HG03280 (cell line): ENCODE measurements at regions not wholly inside any gene's neighbourhood (a gene's known extent, or its start where the extent isn't known, plus 50 kb on each side); places are given as distances from the start of the nearest gene placed in this dataset.

Source experiments
- ATAC-seq: cut with Tn5 transposase; IDR thresholded peaks from one replicate; pipeline ENCODE4 v1.9.1; 2021; ENCODE audit warnings: mild to moderate bottlenecking, moderate library complexity; ENCODE audit not compliant: unreplicated experiment

DNA sequence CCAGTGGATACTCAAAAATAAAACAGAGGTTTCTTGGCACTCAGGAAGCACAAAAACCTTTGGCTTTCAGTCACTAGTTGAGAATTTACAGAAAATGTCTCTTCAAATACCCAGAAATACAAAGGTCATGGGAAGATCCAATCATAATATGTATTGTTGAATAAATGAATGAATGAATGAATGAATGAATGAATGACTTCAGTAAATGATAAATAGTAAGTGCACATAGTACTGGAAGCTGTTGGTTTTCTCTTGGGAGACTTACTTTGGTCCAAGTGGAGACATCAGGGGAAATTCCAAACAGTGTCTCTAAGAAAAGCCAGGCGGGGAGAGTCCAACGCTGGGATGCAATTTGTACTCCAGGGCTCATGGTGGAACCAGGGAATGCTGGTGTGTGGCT is 261.3 kb upstream of the KLHL29 start:
- ATAC-seq = no peak

DNA sequence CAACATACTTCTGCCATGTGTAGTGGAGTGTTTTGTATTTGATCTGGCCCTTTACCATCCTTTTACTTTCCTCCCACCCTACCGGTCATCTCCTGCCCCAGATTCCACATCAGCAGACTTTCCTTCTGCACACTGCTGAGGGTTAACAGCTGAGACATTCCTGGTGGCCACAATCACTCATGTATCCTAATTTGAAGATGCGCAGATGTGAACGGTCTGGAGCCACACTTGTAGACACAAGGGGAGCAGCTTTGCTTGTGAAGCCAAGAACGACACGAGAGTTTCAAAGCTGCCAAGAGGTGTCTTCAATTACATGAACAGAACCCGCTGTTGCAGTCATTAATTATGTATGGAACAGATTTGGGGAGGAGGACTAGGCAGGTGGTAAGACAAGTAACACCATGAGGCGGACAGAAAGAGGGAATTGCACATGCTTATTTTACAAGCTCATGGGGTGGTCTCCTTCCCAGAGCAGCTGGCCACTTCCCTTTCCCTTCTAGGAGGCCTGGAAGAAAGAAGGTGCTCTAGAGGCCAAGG is 260.7 kb upstream of the KLHL29 start:
- ATAC-seq = no peak

GRCh38 chr2:23127465-23127864 is 257.5 kb upstream of the KLHL29 start:
- ATAC-seq = no peak

- no peak for ATAC-seq
Measured at GRCh38 chr2:23128684-23129292, 256.2 kb upstream of the KLHL29 start.

DNA sequence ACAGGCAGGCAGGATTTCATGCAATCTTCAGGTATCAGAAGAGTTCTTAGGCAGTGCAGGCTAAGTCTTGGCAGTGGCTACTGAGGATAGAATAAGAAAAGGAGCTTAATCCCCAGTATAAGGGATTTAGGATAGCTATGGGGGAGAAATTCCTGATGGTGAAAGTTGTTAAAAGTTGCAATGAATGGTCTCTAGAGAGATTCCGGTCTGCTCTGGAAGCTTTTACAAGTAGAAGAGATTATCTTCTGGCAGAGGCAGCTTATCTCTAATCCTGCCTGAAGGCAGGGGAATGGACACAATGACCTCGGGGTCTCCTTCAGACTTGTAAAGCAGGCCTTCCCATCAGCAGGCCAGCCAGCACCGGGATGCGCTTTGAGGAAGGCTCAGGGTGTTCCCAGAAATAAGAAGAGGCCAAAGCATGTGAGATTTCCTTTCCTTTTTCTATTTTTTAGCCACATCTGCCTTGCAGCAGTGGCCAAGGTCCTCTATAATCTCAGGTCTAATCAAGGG is 253.9 kb upstream of the KLHL29 start:
- ATAC-seq = no peak

DNA sequence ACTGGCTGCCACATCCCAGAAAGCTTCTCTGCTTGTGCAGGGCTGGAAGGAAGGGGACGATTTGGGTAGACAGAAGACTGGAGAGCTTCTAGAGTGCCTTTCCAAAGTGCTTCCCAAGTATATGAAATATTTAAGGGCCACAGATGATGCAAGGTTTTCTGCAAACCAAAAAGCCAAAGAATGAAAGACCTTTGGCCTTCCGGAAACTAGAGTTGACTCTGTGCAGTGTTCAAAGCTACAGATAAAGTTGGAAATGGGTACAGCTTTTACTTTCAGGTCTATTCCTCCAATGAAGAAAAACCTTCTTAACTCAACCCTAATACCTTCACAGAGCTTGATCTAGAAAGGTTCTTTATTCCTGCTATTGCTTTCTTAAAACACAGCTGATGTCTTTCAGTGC is 253.0 kb upstream of the KLHL29 start:
- no peak for ATAC-seq

DNA sequence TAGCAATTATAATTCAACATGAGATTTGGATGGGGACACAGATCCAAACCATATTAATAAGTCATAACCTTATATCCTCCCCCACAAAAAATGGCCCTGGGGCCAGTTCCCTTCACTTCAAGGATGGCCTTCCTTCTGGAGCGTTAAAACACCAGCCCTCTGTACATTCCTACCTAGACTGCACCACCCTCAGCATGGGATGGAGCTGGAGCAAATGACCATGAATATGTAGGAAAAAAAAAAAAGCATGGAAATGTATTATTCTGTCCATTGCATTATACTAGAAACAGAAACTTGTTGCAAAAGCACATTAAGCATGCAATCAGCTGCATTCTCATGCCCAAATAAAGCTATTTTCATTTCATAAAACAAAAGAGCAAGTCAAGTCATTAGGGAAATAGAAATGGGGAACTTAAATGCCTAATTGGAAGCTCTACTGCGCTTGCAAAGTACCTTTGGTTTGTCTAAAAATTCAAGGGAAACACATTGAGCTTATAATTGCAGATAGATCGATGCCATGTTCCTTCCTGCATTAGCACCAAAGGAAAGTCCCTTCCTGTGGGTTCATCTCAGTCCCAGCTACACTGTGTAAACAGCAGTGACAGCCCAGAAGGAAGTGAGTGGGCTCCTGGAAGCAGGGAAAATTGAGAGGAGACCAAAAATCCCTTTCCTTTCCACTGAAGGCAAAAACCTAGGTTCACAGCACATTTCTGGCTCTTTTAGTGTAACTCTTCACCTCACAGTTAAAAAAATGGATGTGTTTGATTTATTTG is 252.0 kb upstream of the KLHL29 start:
- ATAC-seq = no peak

DNA sequence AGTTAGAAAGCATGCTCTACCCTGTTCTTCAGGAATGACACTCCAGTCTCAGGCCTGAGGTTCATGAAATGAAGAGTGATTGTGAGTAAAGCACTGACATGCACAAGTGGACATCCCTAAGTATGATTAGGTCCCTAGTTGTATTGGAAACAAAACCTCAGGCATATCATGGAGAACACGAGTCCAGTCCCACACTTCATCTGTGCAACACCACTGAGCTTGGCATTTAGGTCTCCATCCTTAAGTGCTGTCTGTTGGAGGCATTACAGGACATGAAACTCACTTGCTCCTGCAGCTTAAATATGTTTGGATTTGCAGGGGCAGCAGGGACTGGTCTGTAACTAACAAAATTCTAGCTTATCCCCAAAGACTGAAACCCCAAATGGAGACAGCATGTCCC is 250.3 kb upstream of the KLHL29 start:
- ATAC-seq = no peak

DNA sequence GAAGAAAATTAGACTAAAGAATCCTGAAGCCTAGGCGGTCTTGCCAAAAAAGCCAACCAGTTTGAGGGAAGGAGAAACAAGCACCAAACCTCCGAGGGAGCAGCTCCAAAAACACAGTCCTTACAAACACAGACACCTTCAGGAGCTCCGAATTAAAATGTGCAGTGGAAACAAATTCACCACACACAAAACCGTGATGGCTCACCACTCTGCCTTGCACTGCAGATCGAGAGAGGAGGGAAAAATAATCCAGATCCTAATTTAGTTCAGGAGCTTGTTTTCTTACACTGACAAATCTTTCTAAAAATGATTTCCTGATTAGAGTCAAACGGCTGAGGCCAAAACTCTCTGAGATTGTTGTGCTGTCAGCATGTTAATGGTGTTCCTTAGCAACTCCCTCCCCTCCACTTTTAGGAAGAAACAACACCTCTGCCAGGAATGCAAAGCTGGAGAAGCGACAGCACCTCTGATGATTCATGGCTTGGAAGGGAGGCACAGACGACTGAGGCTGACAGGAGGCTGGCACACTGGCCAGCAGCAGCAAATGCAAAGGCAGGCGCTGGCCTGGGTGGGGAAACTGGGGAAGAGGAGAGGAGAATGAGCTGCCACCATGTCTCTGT is 249.4 kb upstream of the KLHL29 start:
- ATAC-seq = no peak

DNA sequence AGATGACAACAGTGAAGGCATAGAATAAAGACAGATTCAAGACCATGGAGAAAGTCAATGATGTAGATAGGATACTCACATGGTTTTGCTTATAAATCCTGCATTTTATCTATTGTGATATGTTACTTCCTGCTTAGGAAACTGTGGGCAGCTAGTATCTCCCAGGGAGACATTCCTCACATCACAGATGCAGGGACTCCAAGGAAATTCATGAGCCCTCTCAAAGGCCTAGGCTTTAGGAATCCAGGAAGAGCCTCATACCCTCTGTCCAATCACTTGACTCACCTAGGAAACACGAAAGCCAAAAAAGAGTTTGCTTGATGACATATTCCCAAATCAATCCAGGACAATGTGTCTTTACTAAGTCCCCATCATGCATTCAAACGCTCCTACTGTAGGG is 247.8 kb upstream of the KLHL29 start:
- no peak for ATAC-seq

- ATAC-seq = no peak
Measured at GRCh38 chr2:23138701-23139100, 246.3 kb upstream of the KLHL29 start.

- no peak for ATAC-seq
Measured at GRCh38 chr2:23145460-23145859, 239.5 kb upstream of the KLHL29 start.

GRCh38 chr2:23146011-23146410 is 239.0 kb upstream of the KLHL29 start:
- no peak for ATAC-seq

GRCh38 chr2:23148342-23148741 is 236.6 kb upstream of the KLHL29 start:
- no peak for ATAC-seq

DNA sequence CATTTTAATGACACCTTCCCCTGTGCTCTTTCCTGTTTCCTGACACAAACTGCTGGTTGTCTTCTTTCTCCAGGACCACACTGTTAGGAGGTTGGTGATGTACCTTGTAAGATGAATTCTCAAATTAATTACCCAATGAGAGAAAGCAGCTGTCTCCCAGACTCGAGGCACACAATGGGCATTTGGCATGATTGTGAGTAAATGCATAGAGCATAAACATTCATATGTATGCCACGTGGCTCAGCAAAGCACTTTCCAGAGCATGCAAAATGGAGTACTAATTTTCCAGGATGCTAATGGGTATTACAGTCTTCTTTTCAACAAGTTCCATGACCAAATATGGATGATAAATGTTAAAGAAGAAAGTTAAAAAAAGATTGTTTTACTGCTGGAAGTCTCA is 235.2 kb upstream of the KLHL29 start:
- no peak for ATAC-seq

- no peak for ATAC-seq
Measured at GRCh38 chr2:23153484-23153883, 231.5 kb upstream of the KLHL29 start.

DNA sequence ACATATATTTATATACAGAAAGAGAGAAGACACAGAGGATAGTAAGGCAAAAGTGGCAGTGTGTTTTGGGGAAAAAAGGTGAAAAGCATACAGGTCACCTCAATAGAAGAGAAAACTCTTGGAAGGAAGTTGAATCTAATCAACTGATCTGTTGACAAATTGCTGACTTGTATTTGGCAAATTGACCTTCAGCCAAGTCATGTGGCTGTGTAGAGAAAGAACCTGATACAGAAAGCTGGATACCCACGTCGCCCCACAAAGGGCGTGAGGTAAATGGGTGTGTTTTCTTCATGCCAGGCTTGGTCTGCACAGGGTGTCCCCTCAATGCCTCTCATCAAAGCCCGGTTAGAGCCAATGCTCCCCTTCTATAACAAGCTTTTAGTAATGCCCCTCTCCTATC is 230.0 kb upstream of the KLHL29 start:
- no peak for ATAC-seq

GRCh38 chr2:23157812-23158211 is 227.2 kb upstream of the KLHL29 start:
- ATAC-seq = no peak

- no peak for ATAC-seq
Measured at GRCh38 chr2:23158306-23158705, 226.7 kb upstream of the KLHL29 start.

DNA sequence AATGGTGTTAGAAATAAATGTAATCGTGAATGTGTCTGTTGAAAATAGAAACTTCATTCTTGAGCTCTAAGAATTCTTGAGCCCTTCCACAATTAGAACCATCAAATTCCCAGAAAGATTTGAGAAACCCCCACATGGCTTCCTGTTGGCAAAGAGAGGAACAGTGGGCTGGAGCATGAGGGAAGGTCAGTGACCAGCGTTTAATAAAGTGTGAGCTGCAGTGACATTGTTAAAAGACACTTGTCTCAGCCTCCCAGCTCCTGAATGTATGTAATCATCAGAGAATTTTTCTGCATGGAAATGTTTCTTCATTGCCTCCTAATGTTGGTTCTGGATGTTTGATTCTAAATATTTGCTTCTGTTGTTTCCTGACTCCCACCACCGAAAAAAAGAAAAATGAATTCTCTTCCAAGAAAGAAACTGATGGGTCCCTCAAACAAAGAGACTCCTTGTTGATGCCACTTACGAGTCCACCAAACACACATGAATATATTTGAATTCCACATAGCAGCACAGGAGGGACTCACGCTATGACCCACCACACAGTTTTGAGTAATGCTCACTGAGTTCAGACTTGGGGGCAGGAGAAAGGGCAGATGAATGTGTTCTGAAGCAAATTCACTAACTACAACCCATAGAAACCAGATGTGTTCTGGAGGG is 225.1 kb upstream of the KLHL29 start:
- ATAC-seq = no peak

DNA sequence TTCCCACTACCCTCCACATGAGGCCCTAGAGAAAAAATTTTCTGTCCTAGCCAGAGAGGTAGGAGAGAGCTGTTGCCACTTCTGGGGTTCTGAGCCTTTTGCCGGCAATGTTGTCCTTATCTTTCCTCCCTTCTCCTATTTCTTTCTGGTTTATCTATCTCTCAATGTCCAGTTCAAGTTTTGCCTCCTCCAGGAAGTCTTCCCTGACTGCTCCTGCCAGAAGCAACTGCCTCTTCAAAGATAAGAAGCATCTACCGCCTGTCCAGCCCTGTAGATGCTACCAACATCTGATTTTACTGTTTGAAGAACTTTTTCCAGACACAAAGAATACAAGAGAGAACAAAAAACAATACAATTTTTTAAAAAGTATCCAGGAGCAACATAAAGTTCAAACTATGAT is 220.8 kb upstream of the KLHL29 start:
- no peak for ATAC-seq
